HG02981 (cell line): ENCODE measurements at regions not wholly inside any gene's neighbourhood (a gene's known extent, or its start where the extent isn't known, plus 50 kb on each side); places are given as distances from the start of the nearest gene placed in this dataset.

ENCODE experiments used
- ATAC-seq: cut with Tn5 transposase; IDR thresholded peaks from one replicate; pipeline ENCODE4 v1.9.1; 2021; ENCODE audit warnings: mild to moderate bottlenecking, moderate library complexity; ENCODE audit not compliant: unreplicated experiment

DNA sequence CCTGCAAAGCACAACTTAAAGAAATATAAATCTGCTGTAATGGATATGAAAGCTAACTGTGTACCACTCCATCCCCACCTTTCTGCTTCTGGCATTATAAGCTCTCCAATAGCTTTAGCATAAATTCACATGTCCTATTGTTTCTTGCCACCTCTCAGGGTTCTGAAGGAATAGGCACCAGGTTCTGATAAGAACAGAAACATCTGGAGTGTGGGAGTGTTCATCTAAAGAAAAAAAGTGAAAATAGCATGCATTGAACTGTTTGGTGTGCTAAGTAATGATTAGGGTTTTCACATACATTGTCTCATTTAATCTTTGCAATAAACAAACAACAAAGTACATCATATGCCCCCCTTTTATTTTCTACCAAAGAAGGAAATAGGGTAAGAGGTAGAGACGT, 72.3 kb downstream of the FAM76B start:
- no peak for ATAC-seq

DNA sequence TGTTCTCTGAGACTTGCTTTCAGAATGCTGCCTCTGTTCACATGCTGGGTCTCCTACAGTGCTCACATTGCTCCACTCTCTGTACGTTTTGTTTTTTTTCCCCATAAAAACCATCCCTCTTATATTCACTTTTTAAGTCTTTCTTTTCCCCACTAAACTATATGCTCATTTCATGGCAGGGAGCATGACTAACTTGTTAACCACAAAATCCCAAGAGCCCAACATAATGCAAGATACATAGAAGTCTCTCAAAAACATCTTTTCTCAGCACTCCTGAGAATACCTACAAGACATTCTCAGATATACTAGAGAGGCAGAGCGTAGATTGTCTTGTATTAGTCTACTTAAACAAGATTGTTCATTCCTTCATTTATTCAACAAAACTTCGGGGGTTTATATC, 73.3 kb downstream of the FAM76B start:
- ATAC-seq = peak; percentile 15

DNA sequence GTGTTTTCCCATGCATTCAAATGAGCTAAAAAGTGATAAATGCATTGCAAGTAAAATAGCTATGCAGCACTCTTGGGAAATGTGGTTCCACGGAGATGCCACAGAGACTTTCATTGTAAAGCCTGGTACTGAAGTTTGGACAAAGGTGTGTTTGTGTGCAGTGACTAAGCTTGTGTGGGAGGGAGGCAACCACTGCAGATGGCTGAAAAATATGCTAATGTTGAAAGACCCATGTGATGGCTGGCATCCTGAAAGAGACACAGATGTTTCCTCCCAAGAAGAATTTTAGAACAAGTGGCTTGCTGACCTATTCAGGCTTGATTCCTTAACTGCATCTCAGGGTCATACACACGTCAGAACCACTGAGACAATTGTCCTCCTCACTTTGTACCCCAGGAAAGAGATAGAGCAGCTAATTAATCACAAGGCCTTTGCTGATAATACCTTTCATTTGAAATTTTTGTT, 73.8 kb downstream of the FAM76B start:
- ATAC-seq = peak; percentile 78

DNA sequence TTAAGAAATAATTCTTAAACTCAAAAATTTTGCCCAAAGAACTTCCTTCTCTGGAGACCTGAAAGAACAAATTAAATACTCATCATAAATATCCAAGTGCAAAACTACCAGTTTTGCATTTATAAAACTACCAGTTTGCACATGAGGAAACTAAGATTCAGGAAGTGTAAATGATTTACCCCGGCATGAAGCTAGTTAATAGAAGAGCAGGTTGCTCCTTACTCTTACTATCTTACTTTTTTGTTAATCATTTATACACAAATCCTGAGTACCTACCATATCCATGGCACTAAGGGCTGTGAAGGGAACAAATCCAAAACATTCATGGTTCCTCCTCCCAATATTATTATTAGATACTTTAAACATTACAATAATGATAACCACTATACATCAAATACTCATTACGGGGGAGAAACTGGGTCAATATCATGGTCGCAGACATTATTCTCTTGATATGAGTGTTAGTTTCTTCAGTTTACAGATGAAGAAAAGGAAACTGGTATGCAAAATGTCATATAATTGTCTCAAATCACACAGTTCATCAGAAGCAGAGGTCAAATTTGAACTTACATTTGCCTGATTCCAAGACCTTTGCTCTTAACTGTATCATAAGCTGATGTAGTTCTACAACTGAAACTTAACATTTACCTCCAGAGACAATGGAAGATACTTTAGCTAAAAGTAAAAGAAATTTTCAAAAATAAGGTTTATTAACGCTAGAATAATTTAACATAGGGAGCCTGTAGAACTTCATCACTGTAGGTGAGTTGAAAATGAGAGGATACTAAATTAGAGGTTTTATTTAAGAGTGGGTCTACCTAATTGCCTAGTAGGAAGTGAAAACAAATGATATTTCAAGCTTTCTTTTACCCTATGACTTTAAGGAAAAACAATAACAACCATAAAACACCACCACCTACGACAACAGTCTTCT, 74.5 kb downstream of the FAM76B start:
- ATAC-seq = peak; percentile 23

DNA sequence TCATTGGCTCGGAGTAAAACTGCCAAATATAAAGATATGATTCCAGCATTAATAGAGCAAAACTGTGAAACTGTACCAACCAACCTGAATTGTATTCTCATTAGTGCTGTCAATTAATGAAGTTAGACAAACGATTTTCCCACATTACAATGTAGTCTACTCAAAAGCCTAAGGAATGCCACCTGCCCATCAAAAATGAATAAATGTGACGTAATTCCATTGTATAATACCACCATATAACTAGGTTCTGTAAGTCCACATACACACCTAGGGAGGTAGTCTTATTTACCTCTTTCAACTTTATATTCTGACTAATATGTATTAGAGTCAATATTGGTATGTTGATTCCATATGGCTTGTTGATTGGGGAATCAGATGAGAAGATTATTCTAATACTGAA, 76.2 kb downstream of the FAM76B start:
- ATAC-seq = no peak

DNA sequence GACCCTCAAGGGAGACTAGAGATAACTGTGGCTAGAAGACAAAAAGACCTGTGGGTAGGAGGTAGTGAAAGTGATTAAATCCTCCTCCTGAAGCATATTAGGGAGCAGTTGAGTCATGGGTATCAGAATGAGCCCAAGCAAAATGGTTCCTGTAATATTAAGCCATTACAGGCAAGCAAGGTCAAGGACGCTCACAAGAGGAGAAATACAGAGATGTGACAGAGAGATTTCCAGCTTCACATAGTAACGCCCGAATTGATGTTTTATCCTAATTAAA, 77.7 kb downstream of the FAM76B start:
- ATAC-seq = no peak

DNA sequence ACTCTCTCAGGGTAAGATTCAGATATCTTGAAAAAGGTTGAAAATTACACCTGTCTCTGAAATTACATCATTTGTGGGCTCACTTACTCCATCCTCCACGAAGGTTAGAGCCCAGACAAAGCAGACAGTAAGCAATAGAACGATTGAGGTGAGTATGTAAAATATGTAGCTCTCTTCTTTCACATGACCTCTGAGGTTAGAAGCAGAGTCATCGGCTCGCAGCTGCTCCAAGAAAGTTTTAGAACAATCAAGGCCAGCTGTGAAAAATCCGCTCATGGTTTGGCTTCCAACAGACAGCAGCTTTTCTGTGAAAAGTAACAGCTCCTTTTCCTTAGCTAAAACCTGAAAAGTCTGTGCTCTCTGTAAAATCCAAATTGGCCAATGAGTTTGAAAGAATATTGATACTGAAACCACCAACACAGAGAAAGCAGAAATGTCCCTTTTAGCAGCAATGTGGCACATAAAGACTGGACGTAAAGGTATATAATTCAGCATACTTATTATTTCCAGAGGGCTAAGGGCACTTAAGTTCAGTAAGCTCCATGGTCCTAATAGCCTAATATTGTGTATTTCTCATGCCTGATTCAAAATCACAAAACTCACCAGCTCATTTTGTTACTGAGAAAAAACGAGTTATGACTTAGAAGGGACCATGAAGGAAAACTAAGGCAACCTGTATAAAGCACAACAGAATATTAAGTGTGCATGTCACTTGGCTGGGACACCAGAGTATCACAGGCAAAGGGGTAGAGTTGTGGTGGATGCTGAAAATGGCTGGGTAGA, 78.2 kb downstream of the FAM76B start:
- no peak for ATAC-seq

DNA sequence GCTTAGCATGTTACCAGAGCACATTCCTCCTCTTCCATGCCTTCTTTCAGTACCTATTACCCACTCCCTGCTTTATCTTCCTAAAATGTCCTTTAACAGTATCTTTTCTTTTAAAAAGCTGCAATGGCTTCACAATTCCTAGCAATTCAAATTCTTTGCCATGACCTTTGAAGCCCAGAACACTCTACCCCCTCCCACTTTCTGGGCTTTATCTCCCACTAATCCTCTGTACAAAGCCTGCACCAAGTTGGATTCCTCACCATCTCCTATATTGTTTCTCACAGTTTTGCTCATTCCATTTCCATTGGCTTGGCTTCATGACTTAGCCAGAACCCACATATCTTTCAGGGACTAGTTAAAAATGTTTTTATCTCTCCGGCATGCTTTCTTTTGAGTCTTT, 80.9 kb downstream of the FAM76B start:
- no peak for ATAC-seq

DNA sequence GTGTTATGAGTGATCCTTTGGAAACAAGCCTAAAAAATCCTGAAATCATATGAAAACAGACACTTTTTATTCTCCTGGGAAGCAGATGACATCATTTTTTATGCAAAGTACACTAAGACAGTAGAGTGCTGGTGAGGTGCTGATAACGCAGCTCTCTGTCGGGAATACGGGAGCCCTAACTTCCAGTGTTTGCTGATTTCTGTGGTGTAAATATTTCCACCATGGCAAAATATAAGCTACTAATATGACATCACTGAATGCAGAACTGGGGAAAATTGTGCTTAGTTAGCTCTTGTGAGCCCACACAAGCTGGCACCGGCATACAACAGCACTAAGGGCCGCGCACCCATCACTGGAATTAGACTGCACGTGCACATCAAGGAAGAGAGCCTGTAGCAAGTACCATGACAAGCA, 82.6 kb downstream of the FAM76B start:
- no peak for ATAC-seq

DNA sequence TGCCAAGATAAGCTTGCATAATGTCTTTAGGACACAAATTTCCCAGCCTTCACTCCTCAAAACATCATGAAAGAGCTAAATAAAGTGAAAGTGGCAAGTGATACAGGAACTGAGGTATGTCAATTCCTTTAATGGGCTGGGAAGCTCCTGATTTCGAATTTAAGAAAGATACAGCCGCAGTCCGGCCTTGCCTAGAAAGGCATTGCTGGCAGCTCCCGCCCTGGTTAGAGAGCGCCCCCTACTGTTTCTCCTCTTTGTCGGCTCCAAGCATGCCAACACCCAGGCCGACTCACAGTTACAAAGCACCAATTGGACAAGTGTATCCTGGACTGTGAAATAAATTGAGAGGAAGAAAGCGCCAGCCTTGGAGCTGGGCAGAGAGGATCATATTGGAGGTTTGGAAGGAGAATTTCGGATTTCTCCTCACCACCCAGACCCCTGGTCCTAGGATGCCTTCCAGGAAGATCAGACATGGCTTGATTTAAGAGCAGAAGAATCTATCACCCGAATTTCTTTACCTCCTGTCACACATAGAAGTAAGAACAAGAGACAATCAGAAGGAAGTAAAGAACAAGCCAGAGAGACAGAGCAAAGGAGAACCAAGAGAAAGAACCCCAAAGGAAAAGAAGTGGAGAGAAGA, 84.0 kb downstream of the FAM76B start:
- peak; percentile 75 for ATAC-seq

DNA sequence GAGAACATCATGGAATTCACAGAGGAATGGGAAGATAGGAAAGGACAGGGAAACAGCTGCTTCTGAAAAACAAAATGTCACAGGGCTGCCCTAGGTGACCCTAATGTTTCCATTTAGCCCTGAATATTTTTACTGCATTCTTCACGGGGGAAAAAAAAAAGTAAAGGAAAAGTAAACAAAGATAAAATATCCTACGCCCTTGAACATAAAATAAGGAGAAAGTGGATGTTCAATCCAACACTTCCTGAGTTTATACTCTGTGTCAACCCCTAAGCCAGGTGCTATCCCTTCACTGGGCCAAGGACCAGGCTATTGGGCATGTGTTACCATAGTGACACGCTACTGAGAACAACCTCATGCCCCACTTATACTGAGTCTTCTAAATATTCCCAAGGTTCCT, 84.7 kb downstream of the FAM76B start:
- ATAC-seq = no peak

DNA sequence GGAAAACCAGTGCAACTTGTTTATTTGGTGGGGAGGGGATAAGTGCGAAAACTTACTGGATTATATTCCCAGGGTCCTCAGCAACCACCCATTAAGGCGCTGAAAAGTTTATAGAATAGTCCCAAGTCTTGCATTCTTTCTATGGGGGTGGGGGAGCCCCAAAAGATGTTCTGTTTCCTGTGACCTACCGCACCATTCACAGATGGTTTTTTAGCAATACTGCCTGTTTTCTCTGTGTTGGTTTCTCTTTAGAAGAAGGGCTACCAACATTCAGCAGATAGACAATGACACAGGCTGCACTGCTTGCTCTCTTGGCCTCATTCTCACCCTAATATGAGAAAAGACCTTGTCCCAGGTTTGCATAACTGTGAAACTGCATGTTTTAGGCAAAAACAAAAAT, 86.5 kb downstream of the FAM76B start:
- ATAC-seq = peak; percentile 33

DNA sequence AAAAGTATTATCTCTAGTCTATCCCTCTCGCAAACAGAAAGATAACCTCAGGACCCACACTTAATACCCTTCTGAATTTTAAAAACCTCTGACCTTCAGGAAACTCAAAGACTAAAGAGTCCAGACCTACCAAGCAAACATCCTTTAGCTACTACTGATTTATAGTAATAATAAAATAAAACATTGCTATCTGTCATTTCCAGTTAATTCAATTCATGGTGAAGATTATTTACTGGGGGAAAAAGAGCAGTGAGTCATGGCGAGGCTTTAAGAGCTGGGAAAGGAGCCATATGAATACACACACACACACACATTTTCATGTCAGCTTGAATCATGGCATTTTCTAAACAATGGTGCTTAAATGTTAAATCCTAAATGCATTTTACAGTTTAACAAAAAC, 87.1 kb downstream of the FAM76B start:
- no peak for ATAC-seq

DNA sequence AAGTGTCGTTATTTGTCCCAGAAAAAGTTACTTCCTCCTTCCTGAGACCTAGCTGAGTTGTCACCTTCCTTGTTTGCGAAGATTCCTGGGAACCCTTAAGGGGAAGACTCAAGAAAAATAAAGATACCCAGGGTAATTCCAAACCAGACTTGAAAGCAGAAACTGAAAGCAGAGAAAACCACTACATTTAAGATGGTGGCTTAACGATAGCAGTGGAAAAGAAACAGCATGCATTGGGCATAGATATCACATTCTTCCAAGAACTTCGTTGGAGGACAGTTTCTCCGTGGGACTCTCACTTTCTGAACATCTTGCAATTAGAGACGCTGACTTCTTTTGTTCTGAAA, 89.1 kb downstream of the FAM76B start:
- peak; percentile 36 for ATAC-seq

DNA sequence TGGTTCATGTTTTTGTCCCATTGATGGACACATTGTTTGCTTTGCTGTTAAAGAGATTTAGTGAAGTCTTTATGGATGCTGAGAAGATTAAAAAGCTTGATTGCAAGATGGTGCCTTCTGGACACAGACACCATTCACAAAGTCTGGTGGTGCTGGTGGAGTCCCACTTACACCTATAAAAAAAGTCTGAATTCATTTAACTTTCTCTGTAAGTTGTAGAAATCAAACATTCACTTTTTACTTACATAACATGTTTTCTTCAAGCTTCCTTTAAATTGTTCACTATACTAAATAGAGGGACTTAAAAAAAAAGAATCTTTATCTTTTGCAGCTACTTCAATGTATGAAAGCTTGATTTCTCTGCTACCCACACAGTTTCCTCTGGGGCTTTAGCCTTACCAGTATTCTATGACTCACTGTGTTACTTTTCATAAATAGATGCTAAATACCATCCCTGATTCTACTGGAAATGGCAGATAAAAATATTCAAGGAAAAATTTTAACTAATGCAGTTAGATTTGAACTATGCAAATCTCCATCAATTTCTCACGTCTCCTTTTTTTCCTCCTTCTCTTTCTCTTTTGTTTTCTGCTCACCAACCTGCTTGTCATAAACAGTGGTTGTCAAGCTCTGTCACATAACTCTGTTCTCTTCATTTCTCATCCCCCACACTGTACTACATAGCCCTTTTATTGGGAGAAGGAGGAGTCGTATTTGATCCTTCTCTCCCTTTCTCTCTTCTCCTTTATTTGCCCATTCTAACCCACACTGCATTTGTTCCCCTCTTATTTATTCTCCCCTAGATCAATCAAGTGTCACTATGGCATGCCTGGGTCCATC, 89.7 kb downstream of the FAM76B start:
- peak; percentile 47 for ATAC-seq

DNA sequence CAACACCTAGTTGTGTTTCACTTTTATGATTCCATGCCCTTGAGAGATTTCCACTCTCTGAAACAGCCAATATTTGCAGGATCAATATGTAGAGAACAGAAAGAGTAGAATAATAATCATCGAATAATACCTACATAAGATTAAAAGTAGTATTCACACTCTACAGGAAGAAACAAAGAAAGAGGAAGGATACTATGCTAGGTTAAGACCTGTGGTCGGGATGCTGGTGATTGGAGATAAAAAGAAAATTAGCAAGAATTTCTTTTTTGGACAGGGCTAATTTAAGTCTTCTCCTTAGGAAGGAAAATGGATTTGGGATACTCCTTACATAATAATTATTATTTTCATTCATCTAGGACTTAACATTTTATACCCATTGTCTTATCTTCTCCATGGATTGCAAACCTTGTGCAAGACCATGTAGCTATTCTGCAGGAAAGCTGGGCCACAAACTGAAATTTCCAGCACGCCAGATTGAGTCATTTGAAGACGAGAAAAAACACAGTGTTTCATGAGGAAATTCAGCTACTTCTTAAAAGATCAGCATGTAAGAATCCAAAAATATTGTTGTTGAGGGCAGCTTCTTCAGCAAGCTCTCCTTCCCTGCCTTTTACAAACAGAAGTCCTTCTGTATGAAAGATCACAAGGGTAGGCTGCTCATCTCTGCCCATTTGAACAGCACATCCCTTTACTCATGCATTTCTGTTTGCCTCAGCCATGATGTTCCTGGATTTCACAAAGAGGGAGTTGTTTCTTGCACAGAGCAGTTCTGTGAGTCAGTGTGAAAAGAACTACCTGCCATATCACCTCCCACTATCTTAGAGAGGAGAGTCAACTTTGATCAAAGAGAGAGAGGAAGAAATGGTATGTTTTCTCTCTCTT, 90.7 kb downstream of the FAM76B start:
- ATAC-seq = no peak

DNA sequence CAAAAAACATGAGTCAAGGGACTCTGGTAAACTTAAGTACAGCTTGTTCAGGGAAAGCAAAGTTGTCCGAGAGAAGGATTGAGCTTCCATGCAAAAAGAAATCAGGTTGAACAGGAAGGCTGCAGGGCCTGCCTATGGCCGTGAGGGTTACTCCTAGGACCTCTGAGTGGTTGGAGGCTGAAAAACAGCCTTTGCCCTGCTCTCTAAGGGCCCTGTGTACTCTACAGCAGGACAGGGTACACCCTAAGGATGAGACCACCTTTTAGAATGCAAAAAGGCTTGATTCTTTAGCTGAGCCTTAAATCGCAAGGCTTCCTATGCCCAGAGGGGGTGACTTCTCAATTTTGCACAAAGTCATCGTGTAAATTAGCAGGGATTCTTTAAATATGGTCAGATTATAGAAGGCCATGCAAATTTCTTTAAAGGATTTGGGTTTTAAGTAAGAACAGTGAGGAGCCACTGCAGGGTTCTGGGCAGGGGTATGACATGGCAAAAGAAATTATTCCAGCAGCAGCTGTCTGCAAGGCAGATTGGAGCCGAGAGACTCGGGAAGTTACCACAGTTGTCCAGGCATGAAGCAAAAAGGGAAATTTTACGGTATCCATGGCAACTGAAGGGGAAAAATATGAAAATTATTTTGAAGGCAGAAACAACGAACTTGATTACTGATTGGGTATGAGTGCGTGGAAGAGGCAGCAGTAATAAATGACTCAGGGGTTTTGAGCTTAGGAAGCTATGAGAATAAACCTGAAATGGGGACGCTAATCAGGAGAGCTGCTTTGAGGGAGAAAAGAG, 91.8 kb downstream of the FAM76B start:
- ATAC-seq = no peak

DNA sequence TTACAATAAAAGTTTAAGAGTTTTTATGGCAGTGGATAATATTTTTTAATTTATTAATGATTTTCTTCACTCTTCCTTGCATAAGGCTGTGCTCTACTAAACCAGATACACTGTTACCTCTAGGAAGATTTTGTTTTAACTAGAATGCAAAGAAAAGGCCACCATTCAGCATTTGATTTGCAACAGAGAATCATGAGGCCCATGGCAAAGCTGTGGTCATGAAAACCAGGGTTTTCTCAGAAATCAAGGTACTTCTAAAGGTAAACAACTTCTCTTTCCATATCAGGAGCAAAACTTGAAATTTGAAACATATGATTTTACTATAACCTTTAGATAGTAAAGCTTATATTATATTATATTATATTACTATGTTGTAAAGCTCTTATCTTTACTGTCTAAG, 94.4 kb downstream of the FAM76B start:
- ATAC-seq = no peak

DNA sequence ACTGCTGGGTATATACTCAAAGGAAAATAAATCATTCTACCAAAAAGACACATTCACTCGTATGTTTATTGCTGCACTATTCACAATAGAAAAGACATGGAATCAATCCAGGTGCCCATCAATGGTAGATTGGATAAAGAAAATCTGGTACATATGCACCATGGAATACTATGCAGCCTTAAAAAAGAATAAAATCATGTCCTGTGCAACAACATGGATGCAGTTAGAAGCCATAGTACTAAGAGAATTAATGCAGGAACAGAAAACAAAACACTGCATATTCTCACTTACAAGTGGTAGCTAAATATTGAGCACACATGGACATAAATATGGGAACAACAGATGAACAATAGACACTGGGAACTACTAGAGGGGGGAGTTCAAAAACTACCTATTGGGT, 96.3 kb downstream of the FAM76B start:
- no peak for ATAC-seq
